ENCODE measurements at regions not wholly inside any gene's neighbourhood (a gene's known extent, or its start where the extent isn't known, plus 50 kb on each side); places are given as distances from the start of the nearest gene placed in this dataset.

GRCh38 chr6:135710042-135710441 lies 141.5 kb upstream of the PDE7B start:
- Histone ChIP-seq H3K79me2 (ENCODE audit: insufficient read depth, low read length) (no peaks in the 10 kb centered on the region), H3K4me3 (replicated peaks in 1 of 3; ENCODE audit: insufficient read depth in 1 of 3, low read depth in 2 of 3, low read length in 3 of 3) (no peak overlapping the region), H2AFZ (ENCODE audit: low read length) (no peak overlapping the region), H4K20me1 (ENCODE audit: insufficient read depth, low read length) (no peaks in the 10 kb centered on the region), H3K27me3 (ENCODE audit: control insufficient read depth in 1 of 2, insufficient read depth in 2 of 2, low read length in 2 of 2) (no peaks in the 10 kb centered on the region), H3K4me2 (ENCODE audit: low read depth, low read length) (no peak overlapping the region), H3K36me3 (replicated peaks in 1 of 2; ENCODE audit: control insufficient read depth in 1 of 2, insufficient read depth in 2 of 2, low read length in 2 of 2) (no peaks in the 10 kb centered on the region), H3K27ac (ENCODE audit: extremely low read length, insufficient read depth, low read length) (no peak overlapping the region), H3K4me1 (ENCODE audit: insufficient read depth, low read length) (no peaks in the 10 kb centered on the region), H3K9me3 (ENCODE audit: low read length) (no peaks in the 10 kb centered on the region), H3K9ac (ENCODE audit: insufficient read depth, low read depth, low read length) (no peak overlapping the region)
- in situ Hi-C loops (cut with HindIII; ENCODE audit: extremely low pct_ligation_motif_present, low pct_unique_long_range_greater_than_20kb) = no loop called here
- ATAC-seq (no peak), DNase-seq (ENCODE audit: low spot score) (no peak), FAIRE-seq (no peak)
- no peak for TF ChIP-seq CC2D1A (CRISPR knock-in tag; IDR thresholded peaks at IDR 0.05)
- BruUV-seq (replicated peaks) = no TSS peak
- POLR2A ChIA-PET = no interaction called here
- CTCF ChIA-PET (ENCODE audit: low intra/inter-chr PET ratio, low total read pairs) = no interaction called here
- 23% methylated on average over 5 of the region's 5 CpGs for WGBS (ENCODE audit: low lambda C conversion rate)
- intact Hi-C loops (cut with micrococcal nuclease; ENCODE audit: unreplicated experiment) = no loop called here

- no peak for TF ChIP-seq NBN (conservative IDR thresholded peaks at IDR 0.05)
- TF ChIP-seq SCMH1 (CRISPR knock-in tag; IDR thresholded peaks at IDR 0.05; ENCODE audit: borderline replicate concordance) = no peak
- no peak for TF ChIP-seq NR2F6 (IDR thresholded peaks at IDR 0.05)
- TF ChIP-seq NR2F6 (CRISPR knock-in tag; IDR thresholded peaks at IDR 0.05) = no peak
- TF ChIP-seq, protein P1, sequence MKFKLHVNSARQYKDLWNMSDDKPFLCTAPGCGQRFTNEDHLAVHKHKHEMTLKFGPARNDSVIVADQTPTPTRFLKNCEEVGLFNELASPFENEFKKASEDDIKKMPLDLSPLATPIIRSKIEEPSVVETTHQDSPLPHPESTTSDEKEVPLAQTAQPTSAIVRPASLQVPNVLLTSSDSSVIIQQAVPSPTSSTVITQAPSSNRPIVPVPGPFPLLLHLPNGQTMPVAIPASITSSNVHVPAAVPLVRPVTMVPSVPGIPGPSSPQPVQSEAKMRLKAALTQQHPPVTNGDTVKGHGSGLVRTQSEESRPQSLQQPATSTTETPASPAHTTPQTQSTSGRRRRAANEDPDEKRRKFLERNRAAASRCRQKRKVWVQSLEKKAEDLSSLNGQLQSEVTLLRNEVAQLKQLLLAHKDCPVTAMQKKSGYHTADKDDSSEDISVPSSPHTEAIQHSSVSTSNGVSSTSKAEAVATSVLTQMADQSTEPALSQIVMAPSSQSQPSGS (CRISPR knock-in tag; IDR thresholded peaks at IDR 0.05) = no peak
- TF ChIP-seq ZNF616 (CRISPR knock-in tag; IDR thresholded peaks at IDR 0.05; ENCODE audit: low read depth) = no peak
- TF ChIP-seq THYN1 (CRISPR knock-in tag; IDR thresholded peaks at IDR 0.05; ENCODE audit: borderline replicate concordance, low read depth) = no peak
- no peak for TF ChIP-seq PITX1 (CRISPR knock-in tag; IDR thresholded peaks at IDR 0.05)
- no peak for TF ChIP-seq PAF1 (CRISPR knock-in tag; IDR thresholded peaks at IDR 0.05)
- no peak for TF ChIP-seq ZNF703 (CRISPR knock-in tag; IDR thresholded peaks at IDR 0.05; ENCODE audit: borderline replicate concordance)
- TF ChIP-seq MAZ (IDR thresholded peaks at IDR 0.05; ENCODE audit: borderline replicate concordance, low read depth, low read length) = no peak
- TF ChIP-seq MAZ (CRISPR knock-in tag; IDR thresholded peaks at IDR 0.05; ENCODE audit: low read depth) = no peak
- no peak for TF ChIP-seq ZBTB21 (CRISPR knock-in tag; IDR thresholded peaks at IDR 0.05)
- no peak for TF ChIP-seq RARG (CRISPR knock-in tag; IDR thresholded peaks at IDR 0.05; ENCODE audit: low read depth)
- TF ChIP-seq, protein P2, sequence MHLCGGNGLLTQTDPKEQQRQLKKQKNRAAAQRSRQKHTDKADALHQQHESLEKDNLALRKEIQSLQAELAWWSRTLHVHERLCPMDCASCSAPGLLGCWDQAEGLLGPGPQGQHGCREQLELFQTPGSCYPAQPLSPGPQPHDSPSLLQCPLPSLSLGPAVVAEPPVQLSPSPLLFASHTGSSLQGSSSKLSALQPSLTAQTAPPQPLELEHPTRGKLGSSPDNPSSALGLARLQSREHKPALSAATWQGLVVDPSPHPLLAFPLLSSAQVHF (CRISPR knock-in tag; IDR thresholded peaks at IDR 0.05) = no peak
- Histone ChIP-seq H3K9ac (ENCODE audit: insufficient read depth, low read depth, low read length) (no peak overlapping the region), H3K4me1 (ENCODE audit: insufficient read depth, low read length) (no peaks in the 10 kb centered on the region), H3K36me3 (replicated peaks in 1 of 2; ENCODE audit: control insufficient read depth in 1 of 2, insufficient read depth in 2 of 2, low read length in 2 of 2) (no peaks in the 10 kb centered on the region), H4K20me1 (ENCODE audit: insufficient read depth, low read length) (no peaks in the 10 kb centered on the region), H3K27ac (ENCODE audit: extremely low read length, insufficient read depth, low read length) (no peak overlapping the region), H3K4me2 (ENCODE audit: low read depth, low read length) (no peak overlapping the region), H3K27me3 (ENCODE audit: control insufficient read depth in 1 of 2, insufficient read depth in 2 of 2, low read length in 2 of 2) (no peaks in the 10 kb centered on the region), H3K4me3 (replicated peaks in 1 of 3; ENCODE audit: insufficient read depth in 1 of 3, low read depth in 2 of 3, low read length in 3 of 3) (no peak overlapping the region), H2AFZ (ENCODE audit: low read length) (no peak overlapping the region), H3K9me3 (ENCODE audit: low read length) (peaks cover 42% of the 10 kb centered on the region; the same call in 1 of the 2 replicates), H3K79me2 (ENCODE audit: insufficient read depth, low read length) (no peaks in the 10 kb centered on the region)
- no TSS peak for BruUV-seq (replicated peaks)
- in situ Hi-C loops (cut with HindIII; ENCODE audit: extremely low pct_ligation_motif_present, low pct_unique_long_range_greater_than_20kb) = no loop called here
- DNase-seq (ENCODE audit: low spot score) (no peak), ATAC-seq (no peak), FAIRE-seq (no peak)
- ChIA-PET CTCF (ENCODE audit: low intra/inter-chr PET ratio, low total read pairs) (no interaction called here), POLR2A (no interaction called here)
- intact Hi-C loops (cut with micrococcal nuclease; ENCODE audit: unreplicated experiment) = no loop called here
Measured at GRCh38 chr6:135722190-135722589, 129.3 kb upstream of the PDE7B start.

Measured in HepG2 (cell line).